ENCODE measurements at regions not wholly inside any gene's neighbourhood (a gene's known extent, or its start where the extent isn't known, plus 50 kb on each side); places are given as distances from the start of the nearest gene placed in this dataset.

GRCh38 chr2:192578780-192579179 lies 384.0 kb upstream of the TMEFF2 start:
- Histone ChIP-seq H3K4me1 (ENCODE audit: low read depth) (no peaks in the 10 kb centered on the region), H3K27ac (no peak overlapping the region), H3K36me3 (no peaks in the 10 kb centered on the region), H3K4me3 (no peak overlapping the region), H3K9me3 (ENCODE audit: low read depth) (no peaks in the 10 kb centered on the region), H3K27me3 (no peaks in the 10 kb centered on the region)
- TF ChIP-seq CTCF (IDR thresholded peaks at IDR 0.05; ENCODE audit: low read depth, low read length), result no peak
- no peak for DNase-seq (ENCODE audit: low read depth in 1 of 2, low spot score in 1 of 2)

DNA sequence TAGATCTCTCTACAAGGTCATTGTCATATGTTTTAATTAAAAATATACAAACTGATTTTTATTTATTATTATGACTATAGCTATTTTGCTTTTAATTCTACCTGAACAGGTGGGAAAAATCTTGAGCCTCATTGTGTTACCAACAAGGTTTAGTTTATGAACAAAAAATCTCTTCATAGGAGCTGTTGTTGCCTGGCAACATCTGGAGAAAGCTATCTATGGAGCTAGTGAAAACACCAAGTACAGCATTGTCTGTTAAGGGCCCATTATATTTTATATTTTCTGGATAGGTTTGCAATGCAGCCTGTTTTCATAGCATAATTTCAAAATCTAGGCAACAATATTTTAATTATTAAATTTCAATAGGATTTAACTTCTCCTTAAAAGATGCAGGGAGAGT lies 383.0 kb upstream of the TMEFF2 start:
- H3K27ac ChIP-seq, result no peak overlapping the region
- H3K4me3 ChIP-seq, result no peak overlapping the region
- no peaks in the 10 kb centered on the region for H3K9me3 ChIP-seq (ENCODE audit: low read depth)
- H3K27me3 ChIP-seq, result no peaks in the 10 kb centered on the region
- no peak for DNase-seq (ENCODE audit: low read depth in 1 of 2, low spot score in 1 of 2)
- no peaks in the 10 kb centered on the region for H3K4me1 ChIP-seq (ENCODE audit: low read depth)
- H3K36me3 ChIP-seq, result no peaks in the 10 kb centered on the region
- no peak for TF ChIP-seq CTCF (IDR thresholded peaks at IDR 0.05; ENCODE audit: low read depth, low read length)

- Histone ChIP-seq H3K27ac (no peak overlapping the region), H3K4me3 (no peak overlapping the region), H3K27me3 (no peaks in the 10 kb centered on the region), H3K36me3 (no peaks in the 10 kb centered on the region), H3K4me1 (ENCODE audit: low read depth) (no peaks in the 10 kb centered on the region), H3K9me3 (ENCODE audit: low read depth) (no peaks in the 10 kb centered on the region)
- DNase-seq (ENCODE audit: low read depth in 1 of 2, low spot score in 1 of 2), result no peak
- TF ChIP-seq CTCF (IDR thresholded peaks at IDR 0.05; ENCODE audit: low read depth, low read length), result no peak
These were observed 379.8 kb upstream of the TMEFF2 start for GRCh38 chr2:192574552-192574951.

DNA sequence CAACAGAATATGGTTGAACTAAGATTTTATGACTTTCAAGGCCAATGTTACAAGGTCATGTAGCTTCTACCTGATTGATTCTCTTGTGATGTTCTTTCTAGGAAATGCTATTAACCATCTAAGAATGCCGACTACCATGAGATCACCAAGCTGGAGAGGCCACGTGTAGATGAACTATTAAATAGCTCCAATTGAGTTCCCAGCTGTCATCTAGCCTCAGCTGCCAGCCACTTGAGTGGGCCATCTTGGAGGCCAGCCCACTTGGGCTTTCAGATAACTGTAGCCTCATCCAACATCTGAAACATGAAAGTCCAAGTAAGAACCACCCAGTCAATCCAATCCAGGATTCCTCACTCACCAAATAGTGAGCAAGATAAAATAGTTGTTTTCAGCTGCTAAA lies 376.9 kb upstream of the TMEFF2 start:
- H3K27ac ChIP-seq, result no peak overlapping the region
- no peaks in the 10 kb centered on the region for H3K36me3 ChIP-seq
- no peak for TF ChIP-seq CTCF (IDR thresholded peaks at IDR 0.05; ENCODE audit: low read depth, low read length)
- no peaks in the 10 kb centered on the region for H3K9me3 ChIP-seq (ENCODE audit: low read depth)
- DNase-seq (ENCODE audit: low read depth in 1 of 2, low spot score in 1 of 2), result no peak
- H3K4me3 ChIP-seq, result no peak overlapping the region
- H3K4me1 ChIP-seq (ENCODE audit: low read depth), result no peaks in the 10 kb centered on the region
- no peaks in the 10 kb centered on the region for H3K27me3 ChIP-seq

GRCh38 chr2:192570788-192571187 lies 376.1 kb upstream of the TMEFF2 start:
- H3K4me1 ChIP-seq (ENCODE audit: low read depth), result no peaks in the 10 kb centered on the region
- no peaks in the 10 kb centered on the region for H3K9me3 ChIP-seq (ENCODE audit: low read depth)
- no peak overlapping the region for H3K4me3 ChIP-seq
- no peak for TF ChIP-seq CTCF (IDR thresholded peaks at IDR 0.05; ENCODE audit: low read depth, low read length)
- H3K27ac ChIP-seq, result no peak overlapping the region
- no peaks in the 10 kb centered on the region for H3K27me3 ChIP-seq
- no peaks in the 10 kb centered on the region for H3K36me3 ChIP-seq
- DNase-seq (ENCODE audit: low read depth in 1 of 2, low spot score in 1 of 2), result no peak

GRCh38 chr2:192566863-192567262 lies 372.1 kb upstream of the TMEFF2 start:
- Histone ChIP-seq H3K27me3 (no peaks in the 10 kb centered on the region), H3K9me3 (ENCODE audit: low read depth) (no peaks in the 10 kb centered on the region), H3K4me1 (ENCODE audit: low read depth) (no peaks in the 10 kb centered on the region), H3K36me3 (no peaks in the 10 kb centered on the region), H3K4me3 (no peak overlapping the region), H3K27ac (no peak overlapping the region)
- no peak for TF ChIP-seq CTCF (IDR thresholded peaks at IDR 0.05; ENCODE audit: low read depth, low read length)
- DNase-seq (ENCODE audit: low read depth in 1 of 2, low spot score in 1 of 2), result no peak
